Upper lobe of left lung (tissue), 4 donors: ENCODE measurements at regions not wholly inside any gene's neighbourhood (a gene's known extent, or its start where the extent isn't known, plus 50 kb on each side); places are given as distances from the start of the nearest gene placed in this dataset.

Experiments
- CTCF ChIP-seq, 6 experiments: fragments of 450-650 bp in 4 of 6; fragments of 200-600 bp in 2 of 6; sonication (generic) in 2 of 6; IDR thresholded peaks; one replicate each; pipeline ENCODE4 v1.5.1; 2016 to 2019; ENCODE audit warnings: antibody characterized with exemption in 6 of 6
- EP300 ChIP-seq, 4 donors: sonication (generic); formaldehyde crosslinking; IDR thresholded peaks; one replicate each; pipeline ENCODE4 v1.5.1; 2017; ENCODE audit warnings: antibody characterized with exemption in 4 of 4, control low read depth in 2 of 4
- POLR2A ChIP-seq, 4 donors: fragments of 450-650 bp; IDR thresholded peaks; one replicate each; pipeline ENCODE4 v1.5.1; 2016 to 2017; ENCODE audit warnings: antibody characterized with exemption in 4 of 4, mild to moderate bottlenecking in 2 of 4
- POLR2AphosphoS5 ChIP-seq, 2 donors: sonication (generic); formaldehyde crosslinking; IDR thresholded peaks; one replicate each; pipeline ENCODE4 v1.5.1; 2017; ENCODE audit warnings: antibody characterized with exemption in 2 of 2

GRCh38 chr20:48530957-48531356 lies 296.8 kb downstream of the PREX1 start:
- no peak for TF ChIP-seq CTCF (IDR thresholded peaks at IDR 0.05)
- TF ChIP-seq POLR2A (IDR thresholded peaks at IDR 0.05) = no peak
- no peak for TF ChIP-seq EP300 (IDR thresholded peaks at IDR 0.05)
- TF ChIP-seq POLR2AphosphoS5 (IDR thresholded peaks at IDR 0.05) = no peak
